ENCODE measurements at regions not wholly inside any gene's neighbourhood (a gene's known extent, or its start where the extent isn't known, plus 50 kb on each side); places are given as distances from the start of the nearest gene placed in this dataset.

DNA sequence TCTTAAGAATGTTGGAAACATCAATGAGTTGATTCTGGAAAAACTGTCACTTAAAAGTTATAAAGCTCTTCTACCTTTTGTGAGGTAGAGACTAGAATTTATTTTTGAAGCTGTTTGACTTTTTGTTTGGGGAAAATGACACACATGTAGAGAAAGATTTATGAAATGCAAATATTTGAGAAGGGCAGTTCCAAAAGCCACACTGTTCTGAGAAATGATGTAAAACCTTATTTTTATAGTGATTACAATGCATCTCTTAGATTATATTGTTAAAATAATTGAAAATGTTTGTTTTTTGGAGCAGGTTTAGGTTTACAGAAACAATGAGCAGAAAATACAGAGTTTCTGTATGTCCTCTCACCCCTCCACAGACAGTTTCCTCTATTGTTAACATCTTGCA is 116.1 kb upstream of the CMC1 start:
- H3K9me3 ChIP-seq (ENCODE audit: control insufficient read depth, insufficient read depth, low read length) = no peaks in the 10 kb centered on the region
- H3K4me2 ChIP-seq (ENCODE audit: low read length) = peak overlapping the region; percentile 21
- H3K27ac ChIP-seq (ENCODE audit: low read depth, low read length) = no peak overlapping the region
- no peaks in the 10 kb centered on the region for H4K20me1 ChIP-seq (ENCODE audit: control insufficient read depth, insufficient read depth, low read depth, low read length)
- H3F3A ChIP-seq (ENCODE audit: control insufficient read depth, insufficient read depth) = no peaks in the 10 kb centered on the region
- no peak overlapping the region for H3K4me3 ChIP-seq (ENCODE audit: low read length)
- H3K9me2 ChIP-seq (replicated peaks; ENCODE audit: control insufficient read depth, low read length) = no peaks in the 10 kb centered on the region
- H3K79me2 ChIP-seq (ENCODE audit: control insufficient read depth, low read length) = no peaks in the 10 kb centered on the region
- TF ChIP-seq EZH2phosphoT487 (IDR thresholded peaks at IDR 0.05; ENCODE audit: borderline replicate concordance, low read length) = no peak
- H3K27me3 ChIP-seq (ENCODE audit: control insufficient read depth, low read length) = no peaks in the 10 kb centered on the region; the same call in 1 of the 2 replicates
- H3K4me1 ChIP-seq (ENCODE audit: control insufficient read depth, low read length) = peaks cover 8% of the 10 kb centered on the region
- no peaks in the 10 kb centered on the region for H3K36me3 ChIP-seq (ENCODE audit: control insufficient read depth, low read length)

GRCh38 chr3:28130836-28131235 is 110.6 kb upstream of the CMC1 start:
- Histone ChIP-seq H3K9me3 (ENCODE audit: control insufficient read depth, insufficient read depth, low read length) (no peaks in the 10 kb centered on the region), H3K4me3 (ENCODE audit: low read length) (no peak overlapping the region), H3K27me3 (ENCODE audit: control insufficient read depth, low read length) (0 out of 2 replicates have a peak, but pooled peaks cover 2% of the 10 kb centered on the region), H4K20me1 (ENCODE audit: control insufficient read depth, insufficient read depth, low read depth, low read length) (no peaks in the 10 kb centered on the region), H3K4me2 (ENCODE audit: low read length) (no peak overlapping the region), H3K9me2 (replicated peaks; ENCODE audit: control insufficient read depth, low read length) (no peaks in the 10 kb centered on the region), H3F3A (ENCODE audit: control insufficient read depth, insufficient read depth) (no peaks in the 10 kb centered on the region), H3K27ac (ENCODE audit: low read depth, low read length) (no peak overlapping the region), H3K4me1 (ENCODE audit: control insufficient read depth, low read length) (no peaks in the 10 kb centered on the region), H3K36me3 (ENCODE audit: control insufficient read depth, low read length) (no peaks in the 10 kb centered on the region), H3K79me2 (ENCODE audit: control insufficient read depth, low read length) (no peaks in the 10 kb centered on the region)
- no peak for TF ChIP-seq EZH2phosphoT487 (IDR thresholded peaks at IDR 0.05; ENCODE audit: borderline replicate concordance, low read length)
- TF ChIP-seq, protein P1, sequence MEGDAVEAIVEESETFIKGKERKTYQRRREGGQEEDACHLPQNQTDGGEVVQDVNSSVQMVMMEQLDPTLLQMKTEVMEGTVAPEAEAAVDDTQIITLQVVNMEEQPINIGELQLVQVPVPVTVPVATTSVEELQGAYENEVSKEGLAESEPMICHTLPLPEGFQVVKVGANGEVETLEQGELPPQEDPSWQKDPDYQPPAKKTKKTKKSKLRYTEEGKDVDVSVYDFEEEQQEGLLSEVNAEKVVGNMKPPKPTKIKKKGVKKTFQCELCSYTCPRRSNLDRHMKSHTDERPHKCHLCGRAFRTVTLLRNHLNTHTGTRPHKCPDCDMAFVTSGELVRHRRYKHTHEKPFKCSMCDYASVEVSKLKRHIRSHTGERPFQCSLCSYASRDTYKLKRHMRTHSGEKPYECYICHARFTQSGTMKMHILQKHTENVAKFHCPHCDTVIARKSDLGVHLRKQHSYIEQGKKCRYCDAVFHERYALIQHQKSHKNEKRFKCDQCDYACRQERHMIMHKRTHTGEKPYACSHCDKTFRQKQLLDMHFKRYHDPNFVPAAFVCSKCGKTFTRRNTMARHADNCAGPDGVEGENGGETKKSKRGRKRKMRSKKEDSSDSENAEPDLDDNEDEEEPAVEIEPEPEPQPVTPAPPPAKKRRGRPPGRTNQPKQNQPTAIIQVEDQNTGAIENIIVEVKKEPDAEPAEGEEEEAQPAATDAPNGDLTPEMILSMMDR (IDR thresholded peaks at IDR 0.05; ENCODE audit: low read depth, low read length, poor library complexity, severe bottlenecking) = no peak

GRCh38 chr3:28132941-28133340 is 108.5 kb upstream of the CMC1 start:
- Histone ChIP-seq H3K27me3 (ENCODE audit: control insufficient read depth, low read length) (0 out of 2 replicates have a peak, but pooled peaks cover 2% of the 10 kb centered on the region), H3K4me2 (ENCODE audit: low read length) (no peak overlapping the region), H4K20me1 (ENCODE audit: control insufficient read depth, insufficient read depth, low read depth, low read length) (no peaks in the 10 kb centered on the region), H3K9me3 (ENCODE audit: control insufficient read depth, insufficient read depth, low read length) (no peaks in the 10 kb centered on the region), H3K9me2 (replicated peaks; ENCODE audit: control insufficient read depth, low read length) (no peaks in the 10 kb centered on the region), H3F3A (ENCODE audit: control insufficient read depth, insufficient read depth) (no peaks in the 10 kb centered on the region), H3K36me3 (ENCODE audit: control insufficient read depth, low read length) (no peaks in the 10 kb centered on the region), H3K4me3 (ENCODE audit: low read length) (no peak overlapping the region), H3K27ac (ENCODE audit: low read depth, low read length) (no peak overlapping the region), H3K4me1 (ENCODE audit: control insufficient read depth, low read length) (no peaks in the 10 kb centered on the region), H3K79me2 (ENCODE audit: control insufficient read depth, low read length) (no peaks in the 10 kb centered on the region)
- TF ChIP-seq, protein P1 (IDR thresholded peaks at IDR 0.05; ENCODE audit: low read depth, low read length, poor library complexity, severe bottlenecking) = no peak

GRCh38 chr3:28134198-28134597 is 107.2 kb upstream of the CMC1 start:
- H4K20me1 ChIP-seq (ENCODE audit: control insufficient read depth, insufficient read depth, low read depth, low read length) = no peaks in the 10 kb centered on the region
- TF ChIP-seq EZH2phosphoT487 (IDR thresholded peaks at IDR 0.05; ENCODE audit: borderline replicate concordance, low read length) = no peak
- H3K4me2 ChIP-seq (ENCODE audit: low read length) = no peak overlapping the region
- H3K27me3 ChIP-seq (ENCODE audit: control insufficient read depth, low read length) = 0 out of 2 replicates have a peak, but pooled peaks cover 2% of the 10 kb centered on the region
- H3F3A ChIP-seq (ENCODE audit: control insufficient read depth, insufficient read depth) = no peaks in the 10 kb centered on the region
- H3K27ac ChIP-seq (ENCODE audit: low read depth, low read length) = no peak overlapping the region
- H3K9me2 ChIP-seq (replicated peaks; ENCODE audit: control insufficient read depth, low read length) = no peaks in the 10 kb centered on the region
- no peaks in the 10 kb centered on the region for H3K79me2 ChIP-seq (ENCODE audit: control insufficient read depth, low read length)
- no peak overlapping the region for H3K4me3 ChIP-seq (ENCODE audit: low read length)
- H3K36me3 ChIP-seq (ENCODE audit: control insufficient read depth, low read length) = no peaks in the 10 kb centered on the region
- no peaks in the 10 kb centered on the region for H3K4me1 ChIP-seq (ENCODE audit: control insufficient read depth, low read length)
- H3K9me3 ChIP-seq (ENCODE audit: control insufficient read depth, insufficient read depth, low read length) = no peaks in the 10 kb centered on the region

Measured in DOHH2 (cell line).